Activated CD4-positive, alpha-beta memory T cell treated with anti-CD3 and anti-CD28 coated beads, Interleukin-2, amount 10 ng/mL, durations not matched to agents 7 days and 5 days (primary cell): ENCODE measurements at regions not wholly inside any gene's neighbourhood (a gene's known extent, or its start where the extent isn't known, plus 50 kb on each side); places are given as distances from the start of the nearest gene placed in this dataset.

Source experiments
- CTCF ChIA-PET: fragments of 350-600 bp; sonication (Branson Sonifier 250); formaldehyde crosslinking; loops from one replicate; lab custom pipeline; 2021; ENCODE audit warnings: antibody characterized with exemption, inconsistent platforms; lab: Charles Lee
- POLR2A ChIA-PET: fragments of 350-600 bp; sonication (Branson Sonifier 250); formaldehyde crosslinking; loops from one replicate; lab custom pipeline; 2021; ENCODE audit warnings: antibody characterized with exemption; lab: Charles Lee
- DNase-seq: peaks from one replicate; pipeline ENCODE4 v3.0.0-alpha.2; 2020
- H3K27ac Mint-ChIP-seq: one replicate; pipeline ENCODE4 v1.8.0; 2021; ENCODE audit warnings: mild to moderate bottlenecking, mixed read lengths
- H3K27me3 Mint-ChIP-seq: one replicate; pipeline ENCODE4 v1.8.0; 2021; ENCODE audit warnings: mixed read lengths
- H3K36me3 Mint-ChIP-seq: one replicate; pipeline ENCODE4 v1.8.0; 2021; ENCODE audit warnings: low read depth, mixed read lengths
- H3K4me1 Mint-ChIP-seq: one replicate; pipeline ENCODE4 v1.8.0; 2021; ENCODE audit warnings: mixed read lengths
- H3K4me3 Mint-ChIP-seq: one replicate; pipeline ENCODE4 v1.8.0; 2021; ENCODE audit warnings: mild to moderate bottlenecking, mixed read lengths
- H3K9me3 Mint-ChIP-seq: one replicate; pipeline ENCODE4 v1.8.0; 2021; ENCODE audit warnings: mixed read lengths

- H3K36me3 Mint-ChIP-seq = no peaks in the 10 kb centered on the region
- DNase-seq = no peak
- ChIA-PET POLR2A (no interaction called here), CTCF (no interaction called here)
- no peak overlapping the region for H3K27ac Mint-ChIP-seq
- peaks cover 9% of the 10 kb centered on the region for H3K27me3 Mint-ChIP-seq
- no peak overlapping the region for H3K4me3 Mint-ChIP-seq
- no peaks in the 10 kb centered on the region for H3K4me1 Mint-ChIP-seq
- peaks cover 4% of the 10 kb centered on the region for H3K9me3 Mint-ChIP-seq
These were observed 137.8 kb upstream of the CHRNA7 start for GRCh38 chr15:31892513-31892912.

DNA sequence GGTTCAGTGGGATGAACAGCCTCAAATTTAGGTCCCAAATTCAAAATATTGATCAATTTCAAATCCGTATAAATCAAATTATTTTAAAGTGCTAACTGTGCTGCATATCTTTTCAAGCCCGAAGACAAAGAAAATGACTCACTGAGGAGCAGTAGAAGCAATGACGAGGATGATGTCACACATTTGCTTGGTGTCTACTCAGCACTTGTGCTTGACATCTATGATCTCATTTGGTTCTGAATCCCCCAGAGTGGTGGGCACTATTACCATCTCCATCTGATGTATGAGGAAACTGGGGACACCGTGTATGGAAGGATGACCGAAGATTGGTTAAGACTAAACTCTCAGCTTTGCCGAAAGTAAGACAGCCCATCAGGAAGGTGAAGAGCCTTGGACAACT is 136.5 kb upstream of the CHRNA7 start:
- CTCF ChIA-PET = no interaction called here
- Mint-ChIP-seq H3K4me3 (no peak overlapping the region), H3K27me3 (peaks cover 3% of the 10 kb centered on the region)

DNA sequence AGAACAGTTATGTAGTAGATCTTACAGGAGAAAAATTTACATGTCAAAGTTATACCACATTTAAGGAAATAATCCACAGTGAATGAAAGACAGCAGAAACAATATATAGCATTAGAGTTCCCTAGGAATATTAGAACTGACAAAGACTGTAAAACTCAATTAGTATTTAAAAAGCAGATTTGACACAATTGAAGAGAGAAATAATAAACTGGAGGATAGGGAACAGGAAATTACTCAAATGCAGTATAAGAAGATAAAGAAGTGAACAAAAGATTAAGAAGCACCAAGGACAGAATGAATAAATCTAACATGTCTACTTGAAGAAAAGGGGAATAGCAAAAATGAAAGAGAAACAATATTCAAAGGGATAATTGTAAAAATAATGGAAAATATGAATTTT is 132.6 kb upstream of the CHRNA7 start:
- ChIA-PET POLR2A (no interaction called here), CTCF (no interaction called here)
- peaks cover 8% of the 10 kb centered on the region for H3K9me3 Mint-ChIP-seq
- DNase-seq = no peak
- no peak overlapping the region for H3K4me3 Mint-ChIP-seq
- H3K27ac Mint-ChIP-seq = no peak overlapping the region
- H3K27me3 Mint-ChIP-seq = no peaks in the 10 kb centered on the region
- H3K36me3 Mint-ChIP-seq = peaks cover 3% of the 10 kb centered on the region
- no peaks in the 10 kb centered on the region for H3K4me1 Mint-ChIP-seq

More for the DNA sequence above, 136.5 kb upstream of the CHRNA7 start:
- no peak overlapping the region for H3K27ac Mint-ChIP-seq
- peaks cover 8% of the 10 kb centered on the region for H3K9me3 Mint-ChIP-seq
- POLR2A ChIA-PET = no interaction called here
- DNase-seq = no peak
- peaks cover 3% of the 10 kb centered on the region for H3K36me3 Mint-ChIP-seq
- no peaks in the 10 kb centered on the region for H3K4me1 Mint-ChIP-seq

DNA sequence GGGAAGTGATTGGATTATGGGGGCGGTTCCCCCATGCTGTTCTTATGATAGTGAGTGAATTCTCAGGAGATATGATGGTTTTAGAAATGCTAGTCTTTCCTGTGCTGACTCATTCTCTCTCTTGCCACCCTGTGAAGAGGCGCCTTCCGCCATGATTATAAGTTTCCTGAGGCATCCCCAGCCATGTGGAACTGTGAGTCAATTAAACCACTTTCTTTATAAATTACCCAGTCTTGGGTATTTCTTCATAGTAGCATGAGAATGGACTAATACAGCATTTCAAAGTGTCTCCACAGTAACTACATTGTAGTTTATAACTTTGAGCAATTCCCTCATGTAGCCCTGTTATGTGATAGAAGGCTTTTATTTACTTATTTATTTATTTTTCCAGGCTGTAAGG is 128.8 kb upstream of the CHRNA7 start:
- Mint-ChIP-seq H3K9me3 (peaks cover 8% of the 10 kb centered on the region), H3K27ac (no peak overlapping the region)

GRCh38 chr15:31905054-31905453 is 125.3 kb upstream of the CHRNA7 start:
- no peak for DNase-seq
- H3K27ac Mint-ChIP-seq = no peak overlapping the region
- ChIA-PET CTCF (no interaction called here), POLR2A (no interaction called here)
- H3K9me3 Mint-ChIP-seq = no peaks in the 10 kb centered on the region
- no peaks in the 10 kb centered on the region for H3K27me3 Mint-ChIP-seq
- H3K4me3 Mint-ChIP-seq = no peak overlapping the region
- no peaks in the 10 kb centered on the region for H3K4me1 Mint-ChIP-seq
- no peaks in the 10 kb centered on the region for H3K36me3 Mint-ChIP-seq

More for the DNA sequence above, 128.8 kb upstream of the CHRNA7 start:
- DNase-seq = no peak
- H3K36me3 Mint-ChIP-seq = peaks cover 3% of the 10 kb centered on the region
- H3K4me3 Mint-ChIP-seq = no peak overlapping the region
- no peaks in the 10 kb centered on the region for H3K4me1 Mint-ChIP-seq
- ChIA-PET CTCF (no interaction called here), POLR2A (no interaction called here)
- no peaks in the 10 kb centered on the region for H3K27me3 Mint-ChIP-seq

DNA sequence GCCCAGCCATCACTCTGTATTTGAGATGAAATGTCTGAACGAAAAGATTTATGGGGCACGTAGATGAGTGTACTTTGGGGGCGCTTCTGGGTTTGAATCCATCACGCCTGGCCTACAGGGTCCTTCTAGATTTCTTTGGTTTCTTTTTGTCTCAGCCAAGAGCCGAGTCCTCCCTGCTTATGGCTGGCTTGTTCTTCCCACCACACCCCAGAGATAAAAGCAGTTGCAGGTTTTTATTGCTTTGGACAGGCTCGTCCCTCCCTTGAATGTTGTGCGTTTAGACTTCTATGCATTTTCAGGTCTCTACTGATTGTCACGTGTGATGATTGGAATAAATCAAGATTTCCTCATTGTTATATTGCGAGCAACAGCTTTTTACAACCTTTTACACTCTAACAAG is 104.8 kb upstream of the CHRNA7 start:
- ChIA-PET CTCF (no interaction called here), POLR2A (no interaction called here)
- no peaks in the 10 kb centered on the region for H3K4me1 Mint-ChIP-seq
- peaks cover 4% of the 10 kb centered on the region for H3K27me3 Mint-ChIP-seq
- H3K4me3 Mint-ChIP-seq = no peak overlapping the region
- DNase-seq = no peak
- H3K36me3 Mint-ChIP-seq = no peaks in the 10 kb centered on the region
- no peaks in the 10 kb centered on the region for H3K9me3 Mint-ChIP-seq
- no peak overlapping the region for H3K27ac Mint-ChIP-seq

DNA sequence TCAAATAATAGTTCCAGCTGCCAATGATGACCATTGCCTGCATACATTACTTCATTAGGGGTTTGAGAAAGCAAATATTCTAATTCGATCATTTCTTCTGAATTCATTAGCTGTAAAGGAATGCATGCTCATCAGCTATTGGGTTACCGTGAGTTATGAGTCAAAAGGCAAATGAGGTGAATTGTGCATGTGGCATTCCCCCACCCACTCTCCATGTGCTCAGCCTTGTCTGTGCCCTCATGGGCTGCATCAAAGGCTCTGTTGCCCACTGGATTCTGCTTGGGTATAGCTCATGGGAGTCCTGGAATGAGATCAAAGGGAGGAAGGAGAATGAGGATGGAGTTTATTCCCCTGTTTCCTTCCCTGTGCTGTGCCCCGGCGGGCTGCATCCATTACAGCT is 99.3 kb upstream of the CHRNA7 start:
- H3K9me3 Mint-ChIP-seq = no peaks in the 10 kb centered on the region
- CTCF ChIA-PET = no interaction called here
- no peak overlapping the region for H3K4me3 Mint-ChIP-seq

GRCh38 chr15:31932576-31932975 is 97.7 kb upstream of the CHRNA7 start:
- no peaks in the 10 kb centered on the region for H3K9me3 Mint-ChIP-seq
- H3K4me3 Mint-ChIP-seq = no peak overlapping the region
- no peaks in the 10 kb centered on the region for H3K36me3 Mint-ChIP-seq
- no peak for DNase-seq
- ChIA-PET POLR2A (no interaction called here), CTCF (no interaction called here)
- H3K27me3 Mint-ChIP-seq = peaks cover 6% of the 10 kb centered on the region
- no peak overlapping the region for H3K27ac Mint-ChIP-seq
- H3K4me1 Mint-ChIP-seq = no peaks in the 10 kb centered on the region

More for the DNA sequence above, 99.3 kb upstream of the CHRNA7 start:
- POLR2A ChIA-PET = no interaction called here
- no peak for DNase-seq
- Mint-ChIP-seq H3K36me3 (no peaks in the 10 kb centered on the region), H3K4me1 (no peaks in the 10 kb centered on the region), H3K27ac (no peak overlapping the region), H3K27me3 (peaks cover 6% of the 10 kb centered on the region)

DNA sequence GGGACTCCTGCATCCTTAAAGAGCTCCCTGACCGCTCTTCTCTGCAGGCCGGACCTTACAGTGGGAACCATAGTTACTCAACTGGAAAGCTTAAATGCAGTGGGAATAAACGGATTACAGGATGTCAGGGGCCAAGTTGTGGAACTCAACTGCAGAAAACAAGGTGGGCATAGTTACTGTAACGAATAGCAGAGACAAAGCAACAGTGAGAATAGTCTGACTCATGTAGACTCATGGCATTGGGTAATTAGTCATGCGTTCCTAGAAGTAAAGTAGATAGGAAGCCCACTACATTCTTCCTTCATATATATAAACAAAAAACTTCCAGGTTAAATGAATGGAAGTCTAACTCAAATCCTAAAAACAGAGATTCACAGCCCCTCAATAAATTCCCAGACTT is 95.5 kb upstream of the CHRNA7 start:
- CTCF ChIA-PET = no interaction called here
- Mint-ChIP-seq H3K9me3 (no peaks in the 10 kb centered on the region), H3K27me3 (peaks cover 11% of the 10 kb centered on the region), H3K4me1 (no peaks in the 10 kb centered on the region), H3K36me3 (no peaks in the 10 kb centered on the region), H3K4me3 (no peak overlapping the region), H3K27ac (no peak overlapping the region)
- POLR2A ChIA-PET = no interaction called here
- DNase-seq = no peak

GRCh38 chr15:31953478-31953877 is 76.8 kb upstream of the CHRNA7 start:
- Mint-ChIP-seq H3K36me3 (no peaks in the 10 kb centered on the region), H3K27ac (no peak overlapping the region), H3K27me3 (peaks cover 6% of the 10 kb centered on the region)

DNA sequence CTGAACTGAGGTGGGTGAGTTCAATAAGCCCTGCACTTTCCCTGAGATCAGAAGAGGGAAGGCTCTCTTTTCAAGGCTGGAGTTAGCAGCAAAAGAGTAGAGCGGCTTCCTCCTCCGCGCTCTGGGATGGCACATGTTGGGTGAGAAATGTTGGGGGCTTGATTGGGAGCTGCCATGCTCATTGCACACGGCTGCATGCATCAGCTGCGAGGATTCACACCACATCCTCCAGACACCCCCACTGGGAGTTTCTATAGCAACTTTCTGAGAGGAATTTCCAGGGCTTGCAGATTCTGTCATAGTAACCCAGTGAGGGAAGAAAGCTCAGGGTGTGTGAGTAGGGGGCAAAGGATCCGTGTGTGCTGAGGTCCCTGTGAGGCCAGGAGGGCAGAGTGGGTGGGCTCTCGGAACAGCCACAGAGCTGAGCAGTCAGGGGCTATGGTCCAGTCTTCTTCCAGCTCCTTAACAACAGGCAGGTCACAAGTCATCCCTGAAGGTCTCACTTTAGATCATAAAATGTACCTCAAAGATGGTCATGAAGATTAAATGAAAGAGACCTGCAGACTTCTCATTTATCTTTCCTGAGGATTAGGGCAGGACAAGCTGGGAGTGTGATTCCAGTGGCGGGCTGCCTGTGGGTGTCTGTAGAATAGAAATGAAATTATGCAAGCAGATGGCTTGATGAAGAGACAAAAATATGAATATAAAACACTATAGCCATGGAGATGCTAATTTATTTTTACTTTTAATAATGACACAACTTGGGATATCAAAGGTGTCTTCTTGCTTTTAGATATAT is 75.7 kb upstream of the CHRNA7 start:
- ChIA-PET POLR2A (no interaction called here), CTCF (interaction anchor here (1.1 kb wide), 1 partner anchor 20 kb away, joined by 3 read pairs; no protein-coding TSS in a partner anchor)
- no peak for DNase-seq
- Mint-ChIP-seq H3K27ac (no peak overlapping the region), H3K36me3 (no peaks in the 10 kb centered on the region), H3K27me3 (peaks cover 6% of the 10 kb centered on the region), H3K4me1 (no peaks in the 10 kb centered on the region), H3K9me3 (peaks cover 5% of the 10 kb centered on the region), H3K4me3 (no peak overlapping the region)

More at GRCh38 chr15:31953478-31953877, 76.8 kb upstream of the CHRNA7 start:
- POLR2A ChIA-PET = no interaction called here
- H3K9me3 Mint-ChIP-seq = peaks cover 3% of the 10 kb centered on the region
- no peak for DNase-seq
- H3K4me3 Mint-ChIP-seq = no peak overlapping the region
- H3K4me1 Mint-ChIP-seq = no peaks in the 10 kb centered on the region
- CTCF ChIA-PET = no interaction called here

- H3K36me3 Mint-ChIP-seq = no peaks in the 10 kb centered on the region
- POLR2A ChIA-PET = no interaction called here
- peaks cover 3% of the 10 kb centered on the region for H3K27me3 Mint-ChIP-seq
- H3K4me1 Mint-ChIP-seq = no peaks in the 10 kb centered on the region
- H3K4me3 Mint-ChIP-seq = no peak overlapping the region
- no peak for DNase-seq
- H3K27ac Mint-ChIP-seq = no peak overlapping the region
- H3K9me3 Mint-ChIP-seq = peaks cover 5% of the 10 kb centered on the region
- CTCF ChIA-PET = no interaction called here
These were observed 74.6 kb upstream of the CHRNA7 start for GRCh38 chr15:31955734-31956133.

- no peaks in the 10 kb centered on the region for H3K27me3 Mint-ChIP-seq
- H3K36me3 Mint-ChIP-seq = no peaks in the 10 kb centered on the region
- H3K9me3 Mint-ChIP-seq = peaks cover 5% of the 10 kb centered on the region
- H3K27ac Mint-ChIP-seq = no peak overlapping the region
- DNase-seq = no peak
- no peak overlapping the region for H3K4me3 Mint-ChIP-seq
- CTCF ChIA-PET = no interaction called here
- POLR2A ChIA-PET = no interaction called here
- no peaks in the 10 kb centered on the region for H3K4me1 Mint-ChIP-seq
These were observed 72.7 kb upstream of the CHRNA7 start for GRCh38 chr15:31957581-31957980.
